ENCODE measurements at regions not wholly inside any gene's neighbourhood (a gene's known extent, or its start where the extent isn't known, plus 50 kb on each side); places are given as distances from the start of the nearest gene placed in this dataset.
"Not testable (repeated sequence)": the region's sequence is repeated elsewhere in the genome, so short reads cannot be mapped to it uniquely, and the experiment has no call there.

GRCh38 chr2:129829588-129829987 is 149.9 kb upstream of the RAB6C start:
- intact Hi-C loops (cut with DNase I): no loop called here
- Histone ChIP-seq H3K4me3 (replicated peaks in 1 of 3) (no peak overlapping the region), H3K9me3 (no peaks in the 10 kb centered on the region), H3K4me1 (no peaks in the 10 kb centered on the region), H3K27ac (no peak overlapping the region), H3K36me3 (no peaks in the 10 kb centered on the region), H3K27me3 (no peaks in the 10 kb centered on the region)
- no peak for DNase-seq
- 93 to 94% methylated on average over 3 of the region's 3 CpGs for WGBS, 2 donors
- no peak for TF ChIP-seq CTCF (IDR thresholded peaks at IDR 0.05)
- no peak for TF ChIP-seq POLR2A (IDR thresholded peaks at IDR 0.05)

GRCh38 chr2:129831018-129831417 is 148.4 kb upstream of the RAB6C start:
- WGBS, 2 donors: 93 to 94% methylated on average over 2 of the region's 2 CpGs
- Histone ChIP-seq H3K4me1 (no peaks in the 10 kb centered on the region), H3K27ac (no peak overlapping the region), H3K9me3 (no peaks in the 10 kb centered on the region), H3K4me3 (replicated peaks in 1 of 3) (no peak overlapping the region), H3K27me3 (no peaks in the 10 kb centered on the region), H3K36me3 (no peaks in the 10 kb centered on the region)
- intact Hi-C loops (cut with DNase I): no loop called here
- TF ChIP-seq POLR2A (IDR thresholded peaks at IDR 0.05) (no peak), CTCF (IDR thresholded peaks at IDR 0.05) (no peak)
- no peak for DNase-seq

- H3K36me3 ChIP-seq; DNase-seq; H3K4me1 ChIP-seq; intact Hi-C loops (cut with DNase I); H3K4me3 ChIP-seq (replicated peaks in 1 of 3); H3K27me3 ChIP-seq; H3K27ac ChIP-seq; H3K9me3 ChIP-seq: not testable (repeated sequence)
- 91% methylated on average over 10 to 11 of the region's 20 CpGs for WGBS, 2 donors
These were observed 146.0 kb upstream of the RAB6C start for GRCh38 chr2:129833465-129833864.

GRCh38 chr2:129847043-129847442 is 132.4 kb upstream of the RAB6C start:
- 64 to 70% methylated on average over 1 of the region's 1 CpG for WGBS, 2 donors
- DNase-seq: no peak
- H3K36me3 ChIP-seq: no peaks in the 10 kb centered on the region
- no peak overlapping the region for H3K27ac ChIP-seq
- H3K9me3 ChIP-seq: no peaks in the 10 kb centered on the region
- H3K4me1 ChIP-seq: no peaks in the 10 kb centered on the region
- H3K27me3 ChIP-seq: no peaks in the 10 kb centered on the region
- intact Hi-C loops (cut with DNase I): no loop called here
- TF ChIP-seq POLR2A (IDR thresholded peaks at IDR 0.05) (no peak), CTCF (IDR thresholded peaks at IDR 0.05) (no peak)
- H3K4me3 ChIP-seq (replicated peaks in 1 of 3): no peak overlapping the region

- intact Hi-C loops (cut with DNase I): no loop called here
- WGBS, 2 donors: 14 to 19% methylated on average over 6 of the region's 6 CpGs
- no peak overlapping the region for H3K27ac ChIP-seq
- H3K27me3 ChIP-seq: no peaks in the 10 kb centered on the region
- H3K4me3 ChIP-seq (replicated peaks in 1 of 3): no peak overlapping the region
- no peak for DNase-seq
- H3K4me1 ChIP-seq: no peaks in the 10 kb centered on the region
- H3K36me3 ChIP-seq: no peaks in the 10 kb centered on the region
- H3K9me3 ChIP-seq: no peaks in the 10 kb centered on the region
- TF ChIP-seq POLR2A (IDR thresholded peaks at IDR 0.05): no peak
- TF ChIP-seq CTCF (IDR thresholded peaks at IDR 0.05): peak; percentile 32 to 74 (median 59)
These were observed 129.8 kb upstream of the RAB6C start for GRCh38 chr2:129849559-129850160.

- Histone ChIP-seq H3K4me1 (no peaks in the 10 kb centered on the region), H3K27me3 (no peaks in the 10 kb centered on the region), H3K36me3 (no peaks in the 10 kb centered on the region), H3K9me3 (no peaks in the 10 kb centered on the region), H3K4me3 (replicated peaks in 1 of 3) (no peak overlapping the region), H3K27ac (no peak overlapping the region)
- intact Hi-C loops (cut with DNase I): no loop called here
- WGBS, 2 donors: 40 to 46% methylated on average over 4 of the region's 4 CpGs
- peak; percentile 29 to 48 for DNase-seq
- TF ChIP-seq POLR2A (IDR thresholded peaks at IDR 0.05) (no peak), CTCF (IDR thresholded peaks at IDR 0.05) (no peak)
These were observed 122.3 kb upstream of the RAB6C start for GRCh38 chr2:129857200-129857599.

Data from thyroid gland (tissue), 4 donors.